Transverse colon (tissue), 4 donors: ENCODE measurements at regions not wholly inside any gene's neighbourhood (a gene's known extent, or its start where the extent isn't known, plus 50 kb on each side); places are given as distances from the start of the nearest gene placed in this dataset.

Source experiments
- DNase-seq: peaks from one replicate; pipeline ENCODE4 v3.0.0-alpha.2; 2019
- H3K27ac ChIP-seq, 4 donors: fragments of 200-600 bp; sonication (generic); 2 replicates each; pipeline ENCODE4 v1.5.1; 2016 to 2018; ENCODE audit warnings: inconsistent platforms in 4 of 4
- H3K27me3 ChIP-seq: fragments of 200-600 bp; sonication (generic); 2 replicates; pipeline ENCODE4 v1.5.1; 2017; ENCODE audit warnings: inconsistent platforms
- H3K36me3 ChIP-seq, 4 donors: fragments of 200-600 bp; sonication (generic); 2 replicates each; pipeline ENCODE4 v1.5.1; 2017 to 2019; ENCODE audit warnings: inconsistent platforms in 4 of 4
- H3K4me1 ChIP-seq, 4 donors: fragments of 200-600 bp; sonication (generic); 2 replicates each; pipeline ENCODE4 v1.5.1; 2017 to 2020; ENCODE audit warnings: inconsistent platforms in 4 of 4
- H3K4me3 ChIP-seq, 4 donors: fragments of 200-600 bp; sonication (generic); 1 replicate in 1 of 4; 2 replicates in 3 of 4; pipeline versions ENCODE4 v1.5.1 to v1.6.1; 2017 to 2019; ENCODE audit warnings: inconsistent platforms in 4 of 4
- H3K9me3 ChIP-seq, 2 donors: fragments of 200-600 bp; sonication (generic); 2 replicates each; pipeline ENCODE4 v1.5.1; 2017 to 2019; ENCODE audit warnings: inconsistent platforms in 2 of 2
- EP300 ChIP-seq: sonication (generic); formaldehyde crosslinking; IDR thresholded peaks from one replicate; pipeline ENCODE4 v1.6.1; 2017; ENCODE audit warnings: antibody characterized with exemption, low read depth
- POLR2A ChIP-seq: fragments of 450-650 bp; IDR thresholded peaks from one replicate; pipeline ENCODE4 v1.6.1; 2016; ENCODE audit warnings: antibody characterized with exemption, mild to moderate bottlenecking, moderate library complexity
- POLR2AphosphoS5 ChIP-seq, 3 donors: sonication (generic); formaldehyde crosslinking; IDR thresholded peaks; one replicate each; pipeline ENCODE4 v1.6.1; 2016; ENCODE audit warnings: antibody characterized with exemption in 3 of 3
- WGBS, 2 donors: methylation state at CpG; one replicate each; pipeline ENCODE4 v1.1.5; 2018; ENCODE audit warnings: low coverage in 1 of 2; 5-methylcytosine and 5-hydroxymethylcytosine counted together
- in situ Hi-C, 4 donors: fragments of 200-750 bp; cut with MboI; loops; one replicate each; pipeline versions ENCODE4 v1.15.0 to v1.15.1; 2017; ENCODE audit warnings: low sequenced_read_pairs in 3 of 4, low pct_ligation_motif_present in 1 of 4, low pct_unique_long_range_greater_than_20kb in 1 of 4
- intact Hi-C: fragments of 100-400 bp; cut with DNase I; formaldehyde crosslinking; loops from one replicate; pipeline ENCODE4 v1.15.1; 2023; ENCODE audit warnings: low total_unique reads
- TF ChIP-seq, protein P1 (sequence below), 5 experiments: fragments of 200-600 bp in 3 of 5; fragments of 450-650 bp in 2 of 5; sonication (generic) in 3 of 5; IDR thresholded peaks; 1 replicate in 2 of 5; 2 replicates in 3 of 5; pipeline ENCODE4 v1.5.1; 2016 to 2017; ENCODE audit warnings: antibody characterized with exemption in 5 of 5, inconsistent platforms in 3 of 5, mild to moderate bottlenecking in 2 of 5, moderate library complexity in 1 of 5

DNA sequence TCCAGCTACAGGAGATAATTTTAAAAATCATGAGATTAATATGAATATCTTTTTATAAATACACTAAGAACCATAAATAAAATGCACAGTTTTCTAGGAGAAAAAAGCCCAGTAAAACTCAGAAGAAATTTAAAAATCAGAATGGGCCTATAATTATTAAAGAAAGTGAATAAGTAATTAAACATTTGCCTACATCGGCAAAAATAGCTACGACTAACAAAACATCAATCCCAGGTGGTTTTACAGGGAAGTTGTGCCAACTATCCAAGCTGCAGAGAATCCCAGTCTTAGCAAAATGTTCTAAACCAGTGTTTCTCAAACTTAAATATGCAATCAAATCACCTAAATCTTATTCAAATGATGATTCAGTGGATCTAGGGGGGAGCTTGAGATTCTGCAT is 180.0 kb downstream of the TRIM29 start:
- H3K9me3 ChIP-seq = no peaks in the 10 kb centered on the region
- WGBS, 2 donors = 85 to 88% methylated on average over 2 of the region's 2 CpGs
- in situ Hi-C loops = no loop called here

DNA sequence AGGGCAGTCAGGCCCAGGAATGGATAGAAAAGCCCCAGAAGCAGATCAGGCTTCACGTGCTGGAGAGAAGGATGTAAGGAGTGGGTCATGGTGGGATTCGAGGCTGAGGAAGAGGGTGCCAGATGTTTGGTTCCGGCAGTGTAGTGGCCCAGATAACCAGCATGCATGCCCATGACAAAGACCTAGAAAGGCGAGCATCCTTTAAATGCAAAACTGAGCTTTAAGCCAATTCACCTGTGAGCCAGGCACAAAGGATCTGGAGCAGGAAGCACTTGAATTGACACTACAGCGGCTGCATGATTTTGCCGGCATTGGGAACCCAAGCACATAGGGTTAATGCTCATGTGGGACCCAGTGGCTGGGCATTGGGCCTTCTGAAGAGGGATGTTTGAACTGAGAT is 185.5 kb downstream of the TRIM29 start:
- DNase-seq = no peak
- in situ Hi-C loops = no loop called here
- Histone ChIP-seq H3K27ac (no peak overlapping the region), H3K36me3 (no peaks in the 10 kb centered on the region), H3K4me1 (no peaks in the 10 kb centered on the region), H3K27me3 (peaks cover 5% of the 10 kb centered on the region), H3K4me3 (no peak overlapping the region), H3K9me3 (no peaks in the 10 kb centered on the region)
- WGBS, 2 donors = 86 to 100% methylated on average over 3 to 6 of the region's 6 CpGs
- TF ChIP-seq POLR2A (no peak), EP300 (no peak), POLR2AphosphoS5 (IDR thresholded peaks at IDR 0.05) (no peak)
- TF ChIP-seq, protein P1, sequence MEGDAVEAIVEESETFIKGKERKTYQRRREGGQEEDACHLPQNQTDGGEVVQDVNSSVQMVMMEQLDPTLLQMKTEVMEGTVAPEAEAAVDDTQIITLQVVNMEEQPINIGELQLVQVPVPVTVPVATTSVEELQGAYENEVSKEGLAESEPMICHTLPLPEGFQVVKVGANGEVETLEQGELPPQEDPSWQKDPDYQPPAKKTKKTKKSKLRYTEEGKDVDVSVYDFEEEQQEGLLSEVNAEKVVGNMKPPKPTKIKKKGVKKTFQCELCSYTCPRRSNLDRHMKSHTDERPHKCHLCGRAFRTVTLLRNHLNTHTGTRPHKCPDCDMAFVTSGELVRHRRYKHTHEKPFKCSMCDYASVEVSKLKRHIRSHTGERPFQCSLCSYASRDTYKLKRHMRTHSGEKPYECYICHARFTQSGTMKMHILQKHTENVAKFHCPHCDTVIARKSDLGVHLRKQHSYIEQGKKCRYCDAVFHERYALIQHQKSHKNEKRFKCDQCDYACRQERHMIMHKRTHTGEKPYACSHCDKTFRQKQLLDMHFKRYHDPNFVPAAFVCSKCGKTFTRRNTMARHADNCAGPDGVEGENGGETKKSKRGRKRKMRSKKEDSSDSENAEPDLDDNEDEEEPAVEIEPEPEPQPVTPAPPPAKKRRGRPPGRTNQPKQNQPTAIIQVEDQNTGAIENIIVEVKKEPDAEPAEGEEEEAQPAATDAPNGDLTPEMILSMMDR (IDR thresholded peaks at IDR 0.05) = no peak
- intact Hi-C loops = no loop called here

More for the DNA sequence above, 180.0 kb downstream of the TRIM29 start:
- Histone ChIP-seq H3K36me3 (no peaks in the 10 kb centered on the region), H3K4me1 (no peaks in the 10 kb centered on the region), H3K27ac (no peak overlapping the region), H3K4me3 (no peak overlapping the region), H3K27me3 (peaks cover 28% of the 10 kb centered on the region)
- DNase-seq = no peak
- intact Hi-C loops = no loop called here
- TF ChIP-seq EP300 = no peak
- no peak for TF ChIP-seq POLR2A
- no peak for TF ChIP-seq POLR2AphosphoS5 (IDR thresholded peaks at IDR 0.05)
- TF ChIP-seq, protein P1 (IDR thresholded peaks at IDR 0.05) = no peak

DNA sequence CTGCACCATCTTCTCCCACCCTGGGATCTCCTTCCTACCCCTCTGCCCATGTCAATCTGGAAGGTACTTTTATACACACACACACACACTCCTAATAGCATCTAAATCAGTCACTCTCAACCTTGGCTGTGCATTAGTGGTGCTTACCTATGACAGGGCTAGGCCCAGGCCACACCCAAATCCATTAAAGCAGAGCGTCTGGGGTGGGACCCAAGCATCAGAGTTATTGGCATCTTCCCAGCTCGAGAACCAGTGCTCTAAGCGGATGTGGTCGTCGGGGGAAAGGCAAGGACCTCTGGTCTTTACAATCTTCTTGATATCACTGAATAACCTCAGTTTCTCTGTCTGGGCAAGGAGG is 194.6 kb downstream of the TRIM29 start:
- in situ Hi-C loops = no loop called here
- TF ChIP-seq POLR2AphosphoS5 (IDR thresholded peaks at IDR 0.05) (no peak), EP300 (no peak), POLR2A (no peak)
- TF ChIP-seq, protein P1 (IDR thresholded peaks at IDR 0.05) = no peak
- WGBS, 2 donors = 72% methylated on average over 4 of the region's 5 CpGs; no CpG with 5 or more reads in 1 of the 2 donors

DNA sequence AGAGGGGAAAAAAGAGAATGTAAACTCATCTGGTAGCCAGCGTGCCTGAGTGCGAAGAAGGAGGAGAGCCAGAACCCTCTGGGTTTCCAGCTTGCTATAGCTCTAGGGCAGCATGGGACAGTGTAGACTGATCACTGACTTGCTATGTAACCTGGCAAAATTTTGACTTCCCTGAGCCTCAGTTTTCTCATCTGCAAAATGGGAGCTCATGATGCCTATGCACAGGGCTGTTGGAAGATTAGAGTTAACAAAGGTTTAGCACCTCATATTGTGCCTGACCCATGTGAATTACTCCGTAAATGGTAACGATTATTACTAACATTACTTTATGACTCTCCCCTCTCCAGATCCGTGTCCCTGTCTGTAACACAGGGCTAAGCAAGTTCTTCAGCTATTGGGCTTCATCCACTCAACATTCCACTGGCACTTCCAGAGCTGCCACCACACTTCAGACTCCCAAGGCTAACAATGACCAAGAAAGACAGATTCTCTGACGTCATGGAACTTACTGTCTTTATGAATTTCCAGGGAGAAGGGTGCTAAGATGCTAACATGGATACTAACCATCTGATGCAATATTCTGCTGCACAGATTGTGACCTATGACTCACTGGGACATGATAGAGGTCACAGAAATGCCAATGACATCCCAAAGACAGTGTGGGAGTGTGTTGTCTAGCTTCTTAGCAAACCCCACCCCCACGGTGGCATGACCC is 195.2 kb downstream of the TRIM29 start:
- no peak for DNase-seq
- H3K36me3 ChIP-seq = no peaks in the 10 kb centered on the region
- intact Hi-C loops = no loop called here
- no peaks in the 10 kb centered on the region for H3K9me3 ChIP-seq
- H3K27me3 ChIP-seq = no peaks in the 10 kb centered on the region
- H3K27ac ChIP-seq = no peak overlapping the region
- in situ Hi-C loops = no loop called here
- no peak for TF ChIP-seq EP300
- no peak for TF ChIP-seq POLR2A
- TF ChIP-seq, protein P1 (IDR thresholded peaks at IDR 0.05) = no peak
- TF ChIP-seq POLR2AphosphoS5 (IDR thresholded peaks at IDR 0.05) = no peak
- H3K4me3 ChIP-seq = no peak overlapping the region
- 74 to 83% methylated on average over 3 to 7 of the region's 7 CpGs for WGBS, 2 donors
- H3K4me1 ChIP-seq = no peaks in the 10 kb centered on the region

More for the DNA sequence above, 194.6 kb downstream of the TRIM29 start:
- Histone ChIP-seq H3K9me3 (no peaks in the 10 kb centered on the region), H3K4me3 (no peak overlapping the region), H3K27ac (no peak overlapping the region), H3K4me1 (no peaks in the 10 kb centered on the region), H3K27me3 (no peaks in the 10 kb centered on the region), H3K36me3 (no peaks in the 10 kb centered on the region)
- no peak for DNase-seq
- intact Hi-C loops = no loop called here
